Heart right ventricle (tissue), 16 donors: ENCODE measurements at regions not wholly inside any gene's neighbourhood (a gene's known extent, or its start where the extent isn't known, plus 50 kb on each side); places are given as distances from the start of the nearest gene placed in this dataset.

Experiments used
- ATAC-seq, 8 donors: fragments of 200-7000 bp; cut with Tn5 transposase; one replicate each; pipeline ENCODE4 v1.9.1; 2020; ENCODE audit warnings: mild to moderate bottlenecking in 8 of 8, moderate library complexity in 8 of 8, moderate number of reproducible peaks in 1 of 8
- DNase-seq, 2 donors: peaks; one replicate each; pipeline ENCODE4 v3.0.0-alpha.2; 2020
- H3K27ac ChIP-seq, 10 donors: fragments of 200-600 bp; sonication (generic) in 2 of 10; one replicate each; pipeline versions ENCODE4 v1.5.0 to v1.8.0; 2020 to 2022; ENCODE audit warnings: mild to moderate bottlenecking in 3 of 10
- H3K27me3 ChIP-seq, 7 donors: fragments of 200-600 bp; one replicate each; pipeline ENCODE4 v1.8.0; 2021 to 2022; ENCODE audit warnings: mild to moderate bottlenecking in 2 of 7
- H3K36me3 ChIP-seq, 9 donors: fragments of 200-600 bp; sonication (generic) in 1 of 9; one replicate each; pipeline versions ENCODE4 v1.5.0 to v1.8.0; 2020 to 2022; ENCODE audit warnings: mild to moderate bottlenecking in 2 of 9
- H3K4me1 ChIP-seq, 9 donors: fragments of 200-600 bp; sonication (generic) in 1 of 9; one replicate each; pipeline versions ENCODE4 v1.5.0 to v1.8.0; 2020 to 2022; ENCODE audit warnings: mild to moderate bottlenecking in 4 of 9
- H3K4me3 ChIP-seq, 10 donors: fragments of 200-600 bp; sonication (generic) in 2 of 10; one replicate each; pipeline versions ENCODE4 v1.5.0 to v1.8.0; 2020 to 2022; ENCODE audit warnings: mild to moderate bottlenecking in 7 of 10, moderate library complexity in 2 of 10
- H3K9me3 ChIP-seq, 11 donors: fragments of 200-600 bp in 10 of 11; sonication (generic) in 2 of 11; one replicate each; pipeline versions ENCODE4 v1.5.0 to v1.8.0; 2013 to 2022; ENCODE audit warnings: mild to moderate bottlenecking in 2 of 11, control low read depth in 1 of 11, moderate library complexity in 1 of 11
- WGBS, 2 donors: extraction: QIAGEN DNeasy Blood & Tissue Kit; methylation state at CpG; one replicate each; pipeline ENCODE4 v1.1.7; 2013; ENCODE audit warnings: inconsistent platforms in 1 of 2; 5-methylcytosine and 5-hydroxymethylcytosine counted together
- intact Hi-C, 10 donors: fragments of 100-400 bp; cut with DNase I; formaldehyde crosslinking; loops; one replicate each; pipeline versions ENCODE4 v1.11.1 to v1.14.2; 2022
- TF ChIP-seq, protein P1 (sequence below), 9 donors: fragments of 200-600 bp; sonication (generic) in 2 of 9; IDR thresholded peaks; one replicate each; pipeline versions ENCODE4 v1.5.0 to v1.8.0; 2021 to 2022; ENCODE audit warnings: antibody characterized with exemption in 9 of 9, mild to moderate bottlenecking in 5 of 9, moderate library complexity in 1 of 9
- donor health status: Arrhythmogenic right ventricular cardiomyopathy.
- donor health status: ischemic (EF 13 %, LVEDD 7.1; RV severe dilation, severe dysfunction).
- donor health status: healthy with polysubstance abuse.
- donor health status: DM: no; HTN: yes; CAD: no.
- donor health status: DM: no; HTN: no; CAD: no.
- donor health status: ischemic (EF 25% LVEDD 6.9; RV normal size, moderate dysfunction).
- donor health status: ischemic (EF 25% LVEDD 5.7; RV mildly dilated, moderate dysfunction).
- donor health status: healthy.
- donor health status: DM: yes; HTN: yes; CAD: no.
- donor health status: Ischemic cardiomyopathy.
- donor health status: ischemic (EF 35%, LVEDD 5.7; RV mildly dilated, moderate dysfunction).
- donor health status: nonischemic (EF 11% LVEDD 7.7; RV severe dilation, severe dysfunction).
- donor health status: DM: yes; HTN: yes; CAD: no.
- donor health status: PGD.
- donor health status: ischemic (EF 29% LVEDD 5.4; RV normal size, mild dysfunction).
- donor health status: nonischemic (EF 23%, LVEDD 6.1; RV moderate dilation, normal function).

DNA sequence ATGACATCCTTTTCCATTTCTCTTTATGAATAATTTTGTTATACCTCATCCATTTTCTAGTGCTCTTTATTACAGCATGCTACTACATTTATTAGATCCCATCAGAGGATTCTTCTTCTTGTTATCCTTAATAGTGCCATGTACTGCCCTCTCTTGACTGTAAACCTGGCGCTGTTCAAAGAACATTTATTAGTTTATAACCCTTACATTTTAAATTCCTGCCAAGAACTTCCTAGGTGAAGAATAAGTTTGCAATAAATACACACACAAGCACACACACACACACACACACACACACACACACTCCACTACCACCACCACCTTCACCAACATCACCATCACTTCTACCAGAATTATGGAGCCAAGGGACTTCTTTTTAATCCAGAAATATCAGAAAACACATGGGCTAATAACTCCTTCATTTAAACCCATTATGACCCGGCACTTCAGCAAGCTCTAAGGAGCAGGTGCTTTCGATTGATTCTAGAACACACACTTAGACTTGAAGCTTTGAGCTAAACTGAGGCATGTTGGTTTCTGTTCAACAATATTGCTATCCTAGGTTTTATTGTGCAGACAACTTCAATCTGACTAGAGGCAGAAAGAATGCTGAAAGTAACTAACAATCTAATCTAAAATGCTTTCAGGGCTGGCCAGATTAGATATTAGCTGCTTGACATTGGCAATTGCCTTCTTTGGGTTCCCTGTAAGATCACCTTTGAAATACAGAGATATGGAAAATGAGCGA is 556.8 kb downstream of the LMO4 start:
- DNase-seq, result no peak
- Histone ChIP-seq H3K4me1 (no peaks in the 10 kb centered on the region), H3K9me3 (no peaks in the 10 kb centered on the region), H3K27me3 (no peaks in the 10 kb centered on the region), H3K36me3 (no peaks in the 10 kb centered on the region), H3K27ac (no peak overlapping the region), H3K4me3 (no peak overlapping the region)
- intact Hi-C loops, result no loop called here
- no peak for ATAC-seq
- TF ChIP-seq, protein P1, sequence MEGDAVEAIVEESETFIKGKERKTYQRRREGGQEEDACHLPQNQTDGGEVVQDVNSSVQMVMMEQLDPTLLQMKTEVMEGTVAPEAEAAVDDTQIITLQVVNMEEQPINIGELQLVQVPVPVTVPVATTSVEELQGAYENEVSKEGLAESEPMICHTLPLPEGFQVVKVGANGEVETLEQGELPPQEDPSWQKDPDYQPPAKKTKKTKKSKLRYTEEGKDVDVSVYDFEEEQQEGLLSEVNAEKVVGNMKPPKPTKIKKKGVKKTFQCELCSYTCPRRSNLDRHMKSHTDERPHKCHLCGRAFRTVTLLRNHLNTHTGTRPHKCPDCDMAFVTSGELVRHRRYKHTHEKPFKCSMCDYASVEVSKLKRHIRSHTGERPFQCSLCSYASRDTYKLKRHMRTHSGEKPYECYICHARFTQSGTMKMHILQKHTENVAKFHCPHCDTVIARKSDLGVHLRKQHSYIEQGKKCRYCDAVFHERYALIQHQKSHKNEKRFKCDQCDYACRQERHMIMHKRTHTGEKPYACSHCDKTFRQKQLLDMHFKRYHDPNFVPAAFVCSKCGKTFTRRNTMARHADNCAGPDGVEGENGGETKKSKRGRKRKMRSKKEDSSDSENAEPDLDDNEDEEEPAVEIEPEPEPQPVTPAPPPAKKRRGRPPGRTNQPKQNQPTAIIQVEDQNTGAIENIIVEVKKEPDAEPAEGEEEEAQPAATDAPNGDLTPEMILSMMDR (IDR thresholded peaks at IDR 0.05), result no peak
- 86 to 90% methylated on average over 4 of the region's 4 CpGs for WGBS, 2 donors

- Histone ChIP-seq H3K27ac (no peak overlapping the region), H3K9me3 (no peaks in the 10 kb centered on the region), H3K27me3 (no peaks in the 10 kb centered on the region), H3K36me3 (no peaks in the 10 kb centered on the region), H3K4me3 (no peak overlapping the region), H3K4me1 (no peaks in the 10 kb centered on the region)
- WGBS, 2 donors, result 75 to 78% methylated on average over 1 of the region's 1 CpG
- intact Hi-C loops, result no loop called here
- ATAC-seq (no peak), DNase-seq (no peak)
- TF ChIP-seq, protein P1 (IDR thresholded peaks at IDR 0.05), result no peak
Observed at GRCh38 chr1:87887100-87887499, 558.4 kb downstream of the LMO4 start.

DNA sequence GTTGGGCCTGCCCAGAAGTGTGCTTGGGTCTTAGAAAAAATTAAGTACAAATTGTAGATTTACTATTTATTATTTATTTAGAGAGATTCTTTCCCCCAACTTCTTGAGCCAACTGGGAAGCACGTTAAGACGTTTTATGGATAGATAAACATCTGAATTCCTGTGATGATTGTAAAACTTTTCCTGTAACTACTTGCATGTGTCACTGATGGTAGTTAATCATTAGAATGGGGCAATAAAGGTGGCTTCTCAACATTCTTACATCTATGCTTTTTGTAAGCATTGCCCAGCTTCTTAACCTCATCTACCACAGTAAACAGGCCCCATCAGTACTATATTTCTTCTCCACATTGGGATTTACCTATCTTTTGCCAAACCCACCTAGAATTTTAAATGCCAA is 559.8 kb downstream of the LMO4 start:
- no peak overlapping the region for H3K27ac ChIP-seq
- ATAC-seq (no peak), DNase-seq (no peak)
- intact Hi-C loops, result no loop called here
- H3K9me3 ChIP-seq, result no peaks in the 10 kb centered on the region
- H3K27me3 ChIP-seq, result no peaks in the 10 kb centered on the region
- TF ChIP-seq, protein P1 (IDR thresholded peaks at IDR 0.05), result no peak
- no peak overlapping the region for H3K4me3 ChIP-seq
- H3K36me3 ChIP-seq, result no peaks in the 10 kb centered on the region
- 73 to 84% methylated on average over 2 of the region's 2 CpGs for WGBS, 2 donors
- no peaks in the 10 kb centered on the region for H3K4me1 ChIP-seq

GRCh38 chr1:87894062-87894461 is 565.4 kb downstream of the LMO4 start:
- DNase-seq, result no peak

More at GRCh38 chr1:87894062-87894461, 565.4 kb downstream of the LMO4 start:
- Histone ChIP-seq H3K27ac (no peak overlapping the region), H3K36me3 (no peaks in the 10 kb centered on the region), H3K4me3 (no peak overlapping the region), H3K9me3 (no peaks in the 10 kb centered on the region), H3K27me3 (no peaks in the 10 kb centered on the region), H3K4me1 (no peaks in the 10 kb centered on the region)
- TF ChIP-seq, protein P1 (IDR thresholded peaks at IDR 0.05), result no peak
- 90 to 100% methylated on average over 1 of the region's 1 CpG for WGBS, 2 donors
- intact Hi-C loops, result no loop called here
- no peak for ATAC-seq
